PC-3 (cell line): ENCODE measurements at regions not wholly inside any gene's neighbourhood (a gene's known extent, or its start where the extent isn't known, plus 50 kb on each side); places are given as distances from the start of the nearest gene placed in this dataset.

Source experiments
- EZH2 ChIP-seq: fragments of 300-600 bp; sonication (generic); IDR thresholded peaks from one replicate; pipeline ENCODE4 v1.6.1; 2017; ENCODE audit warnings: antibody characterized with exemption, mild to moderate bottlenecking, low read length; ENCODE audit not compliant: unreplicated experiment
- EZH2phosphoT487 ChIP-seq: fragments of 300-600 bp; sonication (generic); IDR thresholded peaks from 2 replicates; pipeline ENCODE4 v1.6.1; 2018; ENCODE audit warnings: mild to moderate bottlenecking, antibody characterized with exemption, low read length, borderline replicate concordance
- TF ChIP-seq, protein P1 (sequence below): fragments of 300-600 bp; sonication (generic); conservative IDR thresholded peaks from 2 replicates; pipeline ENCODE4 v1.5.1; 2017; ENCODE audit warnings: antibody characterized with exemption, low read depth, mild to moderate bottlenecking, low read length

DNA sequence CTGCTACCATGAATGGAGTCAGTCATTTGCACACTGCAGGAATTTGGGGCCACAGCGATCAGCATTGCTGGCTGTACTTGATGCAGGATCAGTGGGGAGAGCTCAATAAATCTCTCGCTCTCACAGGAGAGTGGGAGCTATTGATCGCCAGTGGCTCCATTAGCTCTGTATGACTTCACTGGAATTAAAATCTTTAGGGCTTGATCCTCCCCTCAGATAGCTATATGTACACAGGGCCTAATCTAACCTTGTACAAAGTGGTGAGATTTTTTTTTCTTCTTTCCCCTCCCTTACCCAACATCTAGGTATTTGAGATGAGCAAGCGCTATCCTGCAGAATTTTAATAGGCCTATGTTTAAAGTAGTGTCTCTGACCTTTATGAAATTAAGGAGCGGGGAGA is 84.9 kb downstream of the IZUMO3 start:
- TF ChIP-seq, protein P1, sequence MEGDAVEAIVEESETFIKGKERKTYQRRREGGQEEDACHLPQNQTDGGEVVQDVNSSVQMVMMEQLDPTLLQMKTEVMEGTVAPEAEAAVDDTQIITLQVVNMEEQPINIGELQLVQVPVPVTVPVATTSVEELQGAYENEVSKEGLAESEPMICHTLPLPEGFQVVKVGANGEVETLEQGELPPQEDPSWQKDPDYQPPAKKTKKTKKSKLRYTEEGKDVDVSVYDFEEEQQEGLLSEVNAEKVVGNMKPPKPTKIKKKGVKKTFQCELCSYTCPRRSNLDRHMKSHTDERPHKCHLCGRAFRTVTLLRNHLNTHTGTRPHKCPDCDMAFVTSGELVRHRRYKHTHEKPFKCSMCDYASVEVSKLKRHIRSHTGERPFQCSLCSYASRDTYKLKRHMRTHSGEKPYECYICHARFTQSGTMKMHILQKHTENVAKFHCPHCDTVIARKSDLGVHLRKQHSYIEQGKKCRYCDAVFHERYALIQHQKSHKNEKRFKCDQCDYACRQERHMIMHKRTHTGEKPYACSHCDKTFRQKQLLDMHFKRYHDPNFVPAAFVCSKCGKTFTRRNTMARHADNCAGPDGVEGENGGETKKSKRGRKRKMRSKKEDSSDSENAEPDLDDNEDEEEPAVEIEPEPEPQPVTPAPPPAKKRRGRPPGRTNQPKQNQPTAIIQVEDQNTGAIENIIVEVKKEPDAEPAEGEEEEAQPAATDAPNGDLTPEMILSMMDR: no peak
- TF ChIP-seq EZH2 (no peak), EZH2phosphoT487 (no peak)
